Prostate gland (tissue), 2 donors: ENCODE measurements at regions not wholly inside any gene's neighbourhood (a gene's known extent, or its start where the extent isn't known, plus 50 kb on each side); places are given as distances from the start of the nearest gene placed in this dataset.

ENCODE experiments used
- DNase-seq: peaks from one replicate; pipeline ENCODE4 v3.0.0-alpha.2; 2019; ENCODE audit warnings: low spot score
- H3K27ac ChIP-seq, 2 donors: fragments of 200-600 bp; sonication (generic); 2 replicates each; pipeline ENCODE4 v1.5.1; 2017 to 2019
- H3K27me3 ChIP-seq: fragments of 200-600 bp; sonication (generic); replicated peaks from 2 replicates; pipeline ENCODE4 v1.5.1; 2019; ENCODE audit not compliant: insufficient read depth
- H3K36me3 ChIP-seq, 2 donors: fragments of 200-600 bp; sonication (generic); 1 replicate in 1 of 2; 2 replicates in 1 of 2; pipeline versions ENCODE4 v1.5.1 to v1.8.1; 2017 to 2019
- H3K4me1 ChIP-seq: fragments of 200-600 bp; sonication (generic); replicated peaks from 2 replicates; pipeline ENCODE4 v1.5.1; 2019
- H3K4me3 ChIP-seq, 2 donors: fragments of 200-600 bp; sonication (generic); 2 replicates each; pipeline ENCODE4 v1.5.1; 2017 to 2019
- H3K9me3 ChIP-seq: fragments of 200-600 bp; sonication (generic); 2 replicates; pipeline ENCODE4 v1.5.1; 2017
- POLR2A ChIP-seq: fragments of 450-650 bp; IDR thresholded peaks from one replicate; pipeline ENCODE4 v1.6.1; 2016; ENCODE audit warnings: antibody characterized with exemption, mild to moderate bottlenecking
- POLR2AphosphoS5 ChIP-seq: sonication (generic); formaldehyde crosslinking; IDR thresholded peaks from one replicate; pipeline ENCODE4 v1.6.1; 2017; ENCODE audit warnings: antibody characterized with exemption
- WGBS: methylation state at CpG from one replicate; pipeline ENCODE4 v1.1.5; 2018; 5-methylcytosine and 5-hydroxymethylcytosine counted together
- intact Hi-C: fragments of 100-400 bp; cut with DNase I; formaldehyde crosslinking; loops from one replicate; pipeline ENCODE4 v1.14.2; 2022
- small RNA-seq, 2 donors: library from RNA; depleted of rRNA; stranded (forward); fragments of <200 nt; gene quantifications; one replicate each; pipeline ENCODE3, GENCODE V24; 2016
- TF ChIP-seq, protein P1 (sequence below), 4 experiments: fragments of 200-600 bp in 2 of 4; fragments of 450-650 bp in 2 of 4; sonication (generic) in 2 of 4; IDR thresholded peaks; 1 replicate in 3 of 4; 2 replicates in 1 of 4; pipeline ENCODE4 v1.5.1; 2016 to 2019; ENCODE audit warnings: antibody characterized with exemption in 4 of 4, mild to moderate bottlenecking in 2 of 4, moderate library complexity in 2 of 4

DNA sequence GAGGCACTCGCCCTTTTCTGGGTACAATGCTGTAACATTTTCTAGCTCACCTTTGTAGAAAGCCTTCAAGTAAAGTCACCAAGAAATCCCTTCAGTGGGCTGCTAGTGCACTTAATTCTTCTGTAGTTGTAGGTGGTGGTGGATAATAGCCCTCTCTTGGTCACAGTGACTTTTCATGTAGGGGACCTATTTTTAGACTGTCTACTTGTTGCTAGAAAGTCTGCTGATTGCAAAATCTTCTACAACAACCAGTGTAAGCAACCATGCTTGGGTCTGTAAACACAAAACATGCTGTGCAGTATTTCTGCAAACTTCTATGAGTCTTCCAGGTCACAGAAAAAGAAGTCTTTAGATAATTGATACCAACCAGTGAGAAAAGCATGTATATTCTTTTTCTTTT is 55.6 kb downstream of the PBDC1 start:
- Histone ChIP-seq H3K4me1 (no peaks in the 10 kb centered on the region), H3K36me3 (no peaks in the 10 kb centered on the region), H3K9me3 (no peaks in the 10 kb centered on the region), H3K27ac (no peak overlapping the region), H3K27me3 (no peaks in the 10 kb centered on the region), H3K4me3 (no peak overlapping the region)
- TF ChIP-seq POLR2A (no peak), POLR2AphosphoS5 (no peak)
- TF ChIP-seq, protein P1, sequence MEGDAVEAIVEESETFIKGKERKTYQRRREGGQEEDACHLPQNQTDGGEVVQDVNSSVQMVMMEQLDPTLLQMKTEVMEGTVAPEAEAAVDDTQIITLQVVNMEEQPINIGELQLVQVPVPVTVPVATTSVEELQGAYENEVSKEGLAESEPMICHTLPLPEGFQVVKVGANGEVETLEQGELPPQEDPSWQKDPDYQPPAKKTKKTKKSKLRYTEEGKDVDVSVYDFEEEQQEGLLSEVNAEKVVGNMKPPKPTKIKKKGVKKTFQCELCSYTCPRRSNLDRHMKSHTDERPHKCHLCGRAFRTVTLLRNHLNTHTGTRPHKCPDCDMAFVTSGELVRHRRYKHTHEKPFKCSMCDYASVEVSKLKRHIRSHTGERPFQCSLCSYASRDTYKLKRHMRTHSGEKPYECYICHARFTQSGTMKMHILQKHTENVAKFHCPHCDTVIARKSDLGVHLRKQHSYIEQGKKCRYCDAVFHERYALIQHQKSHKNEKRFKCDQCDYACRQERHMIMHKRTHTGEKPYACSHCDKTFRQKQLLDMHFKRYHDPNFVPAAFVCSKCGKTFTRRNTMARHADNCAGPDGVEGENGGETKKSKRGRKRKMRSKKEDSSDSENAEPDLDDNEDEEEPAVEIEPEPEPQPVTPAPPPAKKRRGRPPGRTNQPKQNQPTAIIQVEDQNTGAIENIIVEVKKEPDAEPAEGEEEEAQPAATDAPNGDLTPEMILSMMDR (IDR thresholded peaks at IDR 0.05), result no peak
- WGBS, result 73% methylated on average over 1 of the region's 1 CpG
- intact Hi-C loops, result no loop called here
- no peak for DNase-seq

DNA sequence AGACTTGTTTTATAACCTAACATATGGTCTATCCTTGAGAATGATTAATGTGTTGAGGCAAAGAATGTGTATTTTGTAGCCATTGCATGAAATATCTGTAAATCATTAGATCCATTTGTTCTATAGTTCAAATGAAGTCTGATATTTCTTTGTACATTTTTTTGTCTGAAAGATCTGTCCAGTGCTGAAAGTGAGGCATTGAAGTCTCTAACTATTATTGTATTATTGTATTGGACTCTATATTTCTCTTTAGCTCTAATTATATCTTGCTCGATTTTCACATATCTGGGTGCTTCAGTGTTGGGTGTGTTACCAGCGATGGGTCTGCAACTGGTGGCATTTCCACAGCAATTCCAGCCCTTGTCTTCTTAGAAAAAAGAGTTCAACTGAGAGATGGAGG is 76.0 kb downstream of the PBDC1 start:
- Histone ChIP-seq H3K36me3 (no peaks in the 10 kb centered on the region), H3K9me3 (no peaks in the 10 kb centered on the region), H3K4me1 (no peaks in the 10 kb centered on the region), H3K27me3 (no peaks in the 10 kb centered on the region), H3K4me3 (no peak overlapping the region), H3K27ac (no peak overlapping the region)
- TF ChIP-seq POLR2A, result no peak
- TF ChIP-seq, protein P1 (IDR thresholded peaks at IDR 0.05), result no peak
- no peak for TF ChIP-seq POLR2AphosphoS5
- intact Hi-C loops, result no loop called here
- no peak for DNase-seq
- WGBS, result 79% methylated on average over 2 of the region's 2 CpGs

DNA sequence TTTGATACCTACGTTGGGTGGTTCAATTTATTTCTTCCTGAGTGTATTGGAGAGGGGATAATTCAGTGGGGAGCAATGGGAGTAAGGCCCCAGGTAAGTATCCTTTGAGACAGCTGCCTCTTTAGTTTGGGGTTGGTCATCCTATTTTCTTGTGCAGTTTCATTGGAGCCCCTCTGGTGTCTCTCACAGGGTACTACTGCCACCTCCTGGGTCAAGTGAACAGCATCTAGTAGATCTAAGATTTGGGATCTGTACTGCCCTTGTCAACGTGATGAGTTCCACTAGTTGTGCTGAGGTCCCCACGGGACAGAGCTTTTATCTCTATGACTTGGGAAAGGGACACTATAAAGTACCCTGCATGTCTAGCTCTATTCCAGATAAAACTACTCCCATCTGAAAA is 80.6 kb downstream of the PBDC1 start:
- Histone ChIP-seq H3K36me3 (no peaks in the 10 kb centered on the region), H3K4me3 (no peak overlapping the region), H3K9me3 (no peaks in the 10 kb centered on the region), H3K27me3 (no peaks in the 10 kb centered on the region), H3K27ac (no peak overlapping the region), H3K4me1 (no peaks in the 10 kb centered on the region)
- DNase-seq, result peak; percentile 12
- intact Hi-C loops, result no loop called here
- WGBS, result 15% methylated on average over 3 of the region's 3 CpGs
- TF ChIP-seq, protein P1 (IDR thresholded peaks at IDR 0.05), result peak in 3 of 4 experiments; percentile 9 to 37 (median 31)
- no peak for TF ChIP-seq POLR2AphosphoS5
- TF ChIP-seq POLR2A, result no peak

DNA sequence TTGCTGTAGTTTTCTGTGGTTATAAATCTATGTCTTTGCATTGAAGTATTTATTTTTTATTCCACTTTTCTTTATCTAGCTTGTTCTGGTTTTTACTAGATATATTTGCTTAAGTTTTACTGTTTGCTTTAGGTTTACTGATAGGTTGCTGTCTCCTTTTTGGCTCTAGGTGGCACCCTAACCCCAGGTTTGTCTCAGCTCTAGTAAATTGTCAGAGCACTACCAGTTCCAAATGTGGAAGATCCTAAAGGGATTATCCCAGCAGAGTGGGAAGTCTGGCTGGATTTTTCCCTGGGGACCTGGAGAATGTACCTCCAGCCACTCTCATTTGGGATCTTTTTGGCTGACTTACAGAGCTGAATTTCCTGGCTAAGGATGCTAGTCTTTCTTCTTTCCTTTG is 106.1 kb downstream of the PBDC1 start:
- TF ChIP-seq POLR2AphosphoS5 (no peak), POLR2A (no peak)
- TF ChIP-seq, protein P1 (IDR thresholded peaks at IDR 0.05), result peak in 1 of 4 experiments; percentile 36
- DNase-seq, result peak; percentile 9
- Histone ChIP-seq H3K4me3 (no peak overlapping the region), H3K9me3 (no peaks in the 10 kb centered on the region), H3K36me3 (no peaks in the 10 kb centered on the region), H3K27ac (no peak overlapping the region), H3K27me3 (no peaks in the 10 kb centered on the region), H3K4me1 (no peaks in the 10 kb centered on the region)
- intact Hi-C loops, result no loop called here

Small RNA genes in the stretch of these regions (small RNA-seq; reads per million reads assigned to genes)
- gene RNU6-867P, result 0 reads per million in 2 donors
